ENCODE measurements at regions not wholly inside any gene's neighbourhood (a gene's known extent, or its start where the extent isn't known, plus 50 kb on each side); places are given as distances from the start of the nearest gene placed in this dataset.

DNA sequence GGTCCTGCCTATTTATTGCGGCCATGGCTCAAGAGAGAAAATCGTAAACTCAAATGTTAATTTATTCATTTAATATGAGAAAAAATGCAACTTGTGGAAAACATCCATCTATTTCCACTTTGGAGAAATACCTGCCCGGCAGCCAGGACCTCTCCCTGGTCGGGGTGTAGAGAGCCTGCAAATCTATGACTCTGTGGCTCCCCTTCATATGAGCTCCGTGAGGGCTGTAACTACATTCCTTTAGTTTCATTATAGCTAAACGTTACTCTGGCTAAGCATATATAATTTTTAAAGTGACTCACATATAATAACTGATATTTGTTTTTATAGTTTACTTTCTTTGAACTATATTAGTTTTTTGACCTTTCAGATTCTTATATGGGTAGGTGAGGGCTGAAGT is 857.8 kb upstream of the FAT3 start:
- FAIRE-seq: no peak

More for the DNA sequence above, 857.8 kb upstream of the FAT3 start:
- no TSS peak for BruUV-seq (replicated peaks)
- Histone ChIP-seq H3K79me2 (ENCODE audit: control insufficient read depth, insufficient read depth, low read length) (no peaks in the 10 kb centered on the region), H3K9me1 (replicated peaks; ENCODE audit: control insufficient read depth, extremely low read depth, insufficient read depth, low read length) (no peaks in the 10 kb centered on the region), H3K4me1 (ENCODE audit: control insufficient read depth, extremely low read depth, insufficient read depth, low read length) (no peaks in the 10 kb centered on the region), H3K9me3 (replicated peaks; ENCODE audit: control insufficient read depth, insufficient read depth, low read length) (no peaks in the 10 kb centered on the region), H3K27me3 (ENCODE audit: control insufficient read depth in 2 of 2, insufficient read depth in 2 of 2, low read length in 2 of 2) (no peaks in the 10 kb centered on the region), H3K27ac (ENCODE audit: insufficient read depth, low read depth, low read length) (no peak overlapping the region), H3K4me2 (ENCODE audit: insufficient read depth, low read length) (no peak overlapping the region), H4K20me1 (replicated peaks; ENCODE audit: control insufficient read depth, extremely low read depth, insufficient read depth, low read length) (no peaks in the 10 kb centered on the region), H2AFZ (ENCODE audit: low read depth, low read length) (no peak overlapping the region), H3K36me3 (ENCODE audit: control insufficient read depth in 2 of 2, extremely low read depth in 1 of 2, insufficient read depth in 2 of 2, low read length in 2 of 2) (no peaks in the 10 kb centered on the region), H3K4me3 (replicated peaks in 1 of 3; ENCODE audit: insufficient read depth in 1 of 3, low read depth in 1 of 3, low read length in 3 of 3) (no peak overlapping the region), H3K9ac (replicated peaks; ENCODE audit: extremely low read depth, insufficient read depth, low read length) (no peak overlapping the region)
- TF ChIP-seq GATA2 (IDR thresholded peaks at IDR 0.05; ENCODE audit: insufficient read depth, insufficient read length, low read depth, low read length): no peak
- TF ChIP-seq POLR2AphosphoS5 (IDR thresholded peaks at IDR 0.05; ENCODE audit: insufficient read depth, low read depth, low read length): no peak
- no peak for TF ChIP-seq MYC (IDR thresholded peaks at IDR 0.05; ENCODE audit: low read depth, low read length)
- TF ChIP-seq, protein P1, sequence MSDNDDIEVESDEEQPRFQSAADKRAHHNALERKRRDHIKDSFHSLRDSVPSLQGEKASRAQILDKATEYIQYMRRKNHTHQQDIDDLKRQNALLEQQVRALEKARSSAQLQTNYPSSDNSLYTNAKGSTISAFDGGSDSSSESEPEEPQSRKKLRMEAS (IDR thresholded peaks at IDR 0.05; ENCODE audit: insufficient read depth, insufficient read length): no peak
- TF ChIP-seq, protein P2, sequence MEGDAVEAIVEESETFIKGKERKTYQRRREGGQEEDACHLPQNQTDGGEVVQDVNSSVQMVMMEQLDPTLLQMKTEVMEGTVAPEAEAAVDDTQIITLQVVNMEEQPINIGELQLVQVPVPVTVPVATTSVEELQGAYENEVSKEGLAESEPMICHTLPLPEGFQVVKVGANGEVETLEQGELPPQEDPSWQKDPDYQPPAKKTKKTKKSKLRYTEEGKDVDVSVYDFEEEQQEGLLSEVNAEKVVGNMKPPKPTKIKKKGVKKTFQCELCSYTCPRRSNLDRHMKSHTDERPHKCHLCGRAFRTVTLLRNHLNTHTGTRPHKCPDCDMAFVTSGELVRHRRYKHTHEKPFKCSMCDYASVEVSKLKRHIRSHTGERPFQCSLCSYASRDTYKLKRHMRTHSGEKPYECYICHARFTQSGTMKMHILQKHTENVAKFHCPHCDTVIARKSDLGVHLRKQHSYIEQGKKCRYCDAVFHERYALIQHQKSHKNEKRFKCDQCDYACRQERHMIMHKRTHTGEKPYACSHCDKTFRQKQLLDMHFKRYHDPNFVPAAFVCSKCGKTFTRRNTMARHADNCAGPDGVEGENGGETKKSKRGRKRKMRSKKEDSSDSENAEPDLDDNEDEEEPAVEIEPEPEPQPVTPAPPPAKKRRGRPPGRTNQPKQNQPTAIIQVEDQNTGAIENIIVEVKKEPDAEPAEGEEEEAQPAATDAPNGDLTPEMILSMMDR (IDR thresholded peaks at IDR 0.05; ENCODE audit: extremely low read depth in 1 of 2, insufficient read depth in 1 of 2, low read depth in 1 of 2, low read length in 2 of 2): no peak
- no peak for TF ChIP-seq POLR2A (IDR thresholded peaks at IDR 0.05; ENCODE audit: low read depth, low read length)
- TF ChIP-seq EZH2 (IDR thresholded peaks at IDR 0.05; ENCODE audit: borderline replicate concordance, low read depth, low read length, severe bottlenecking): no peak
- TF ChIP-seq FOS (IDR thresholded peaks at IDR 0.05; ENCODE audit: borderline replicate concordance, insufficient read depth, low read length): no peak
- no peak for TF ChIP-seq JUN (IDR thresholded peaks at IDR 0.05; ENCODE audit: borderline replicate concordance, insufficient read depth, insufficient read length, low read depth)
- DNase-seq (ENCODE audit: low read depth, low spot score): no peak
- intact Hi-C loops (cut with micrococcal nuclease) (no loop called here), dilution Hi-C loops (cut with MboI; ENCODE audit: extremely low pct_ligation_motif_present, low sequenced_read_pairs) (no loop called here)
- ChIA-PET POLR2A (no interaction called here), CTCF (no interaction called here)

Data from endothelial cell of umbilical vein (primary cell).